DMS53 (cell line): ENCODE measurements at regions not wholly inside any gene's neighbourhood (a gene's known extent, or its start where the extent isn't known, plus 50 kb on each side); places are given as distances from the start of the nearest gene placed in this dataset.
"Not testable (repeated sequence)": the region's sequence is repeated elsewhere in the genome, so short reads cannot be mapped to it uniquely, and the experiment has no call there.

Experiments
- DNase-seq: peaks from one replicate; lab custom pipeline; 2025; lab: John Stamatoyannopoulos, UW

- DNase-seq = no peak
Observed at GRCh38 chr1:88544195-88544594, 139.9 kb upstream of the PKN2 start.

GRCh38 chr1:88549536-88549935 lies 134.5 kb upstream of the PKN2 start:
- peak; percentile 54 for DNase-seq

- DNase-seq = peak; percentile 51
Observed at GRCh38 chr1:88552226-88552625, 131.8 kb upstream of the PKN2 start.

GRCh38 chr1:88557014-88557413 lies 127.1 kb upstream of the PKN2 start:
- no peak for DNase-seq

- DNase-seq = no peak
Observed at GRCh38 chr1:88560621-88561020, 123.5 kb upstream of the PKN2 start.

- DNase-seq = no peak
Observed at GRCh38 chr1:88562991-88563390, 121.1 kb upstream of the PKN2 start.

GRCh38 chr1:88566615-88567387 lies 117.3 kb upstream of the PKN2 start:
- DNase-seq = no peak

GRCh38 chr1:88571506-88571905 lies 112.6 kb upstream of the PKN2 start:
- DNase-seq = no peak

DNA sequence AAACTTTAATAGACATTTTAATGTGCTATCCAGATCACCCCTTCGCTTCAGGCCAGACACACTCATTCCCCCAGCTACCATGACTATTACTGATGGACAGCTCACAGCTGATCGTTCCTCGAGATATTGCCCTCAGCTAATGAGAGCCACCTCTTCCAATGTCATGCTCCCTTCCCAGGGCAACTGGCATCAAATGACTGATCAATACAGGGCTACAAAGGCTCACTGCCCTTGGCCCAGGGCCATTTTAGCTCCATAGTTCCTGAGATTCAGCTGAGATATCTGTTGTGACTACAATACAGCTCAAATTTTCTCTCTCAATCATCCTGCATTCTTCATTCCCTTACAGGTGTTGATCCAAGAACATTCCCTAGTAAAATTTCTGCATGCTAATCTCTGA lies 104.5 kb upstream of the PKN2 start:
- no peak for DNase-seq

DNA sequence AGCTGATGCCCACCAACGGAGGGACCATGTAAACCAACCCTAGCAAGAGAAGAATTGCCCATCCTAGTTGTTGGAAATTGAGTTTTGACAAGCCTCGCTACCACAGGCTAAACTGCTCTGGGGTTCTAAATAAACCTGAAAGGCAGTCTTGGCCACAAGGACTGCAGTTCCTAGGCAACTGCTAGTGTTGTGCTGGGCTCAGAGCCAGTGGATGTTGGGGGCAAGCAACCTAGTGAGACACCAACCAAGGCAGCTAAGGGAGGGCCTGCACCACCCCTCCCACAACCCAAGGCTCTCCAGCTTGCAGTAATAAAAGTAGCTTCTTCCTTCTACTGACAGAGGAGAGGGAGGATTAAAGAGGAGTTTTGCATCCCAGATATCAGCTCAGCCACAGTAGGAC lies 102.4 kb upstream of the PKN2 start:
- DNase-seq = peak; percentile 47

GRCh38 chr1:88593358-88593757 lies 90.7 kb upstream of the PKN2 start:
- no peak for DNase-seq

GRCh38 chr1:88595355-88596002 lies 88.6 kb upstream of the PKN2 start:
- DNase-seq = peak; percentile 74

DNA sequence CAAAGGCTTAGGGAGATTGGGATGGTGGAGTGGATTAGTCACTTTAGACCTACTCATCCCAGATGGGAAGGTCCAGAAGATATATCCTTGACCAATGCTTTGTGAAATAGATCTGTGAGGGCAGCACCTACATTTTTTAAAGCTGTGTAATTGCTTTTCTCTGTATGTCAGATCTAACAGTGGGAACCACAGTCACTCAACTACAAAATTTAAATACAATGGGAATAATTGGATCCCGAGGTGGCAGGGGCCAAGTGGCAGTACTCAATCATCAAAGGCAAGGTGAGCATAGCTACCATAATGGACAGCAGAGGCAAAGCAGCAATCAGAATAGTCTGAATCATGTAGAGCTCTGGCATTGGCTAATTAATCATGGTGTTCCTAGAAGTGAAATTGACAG lies 86.1 kb upstream of the PKN2 start:
- not testable (repeated sequence) for DNase-seq

DNA sequence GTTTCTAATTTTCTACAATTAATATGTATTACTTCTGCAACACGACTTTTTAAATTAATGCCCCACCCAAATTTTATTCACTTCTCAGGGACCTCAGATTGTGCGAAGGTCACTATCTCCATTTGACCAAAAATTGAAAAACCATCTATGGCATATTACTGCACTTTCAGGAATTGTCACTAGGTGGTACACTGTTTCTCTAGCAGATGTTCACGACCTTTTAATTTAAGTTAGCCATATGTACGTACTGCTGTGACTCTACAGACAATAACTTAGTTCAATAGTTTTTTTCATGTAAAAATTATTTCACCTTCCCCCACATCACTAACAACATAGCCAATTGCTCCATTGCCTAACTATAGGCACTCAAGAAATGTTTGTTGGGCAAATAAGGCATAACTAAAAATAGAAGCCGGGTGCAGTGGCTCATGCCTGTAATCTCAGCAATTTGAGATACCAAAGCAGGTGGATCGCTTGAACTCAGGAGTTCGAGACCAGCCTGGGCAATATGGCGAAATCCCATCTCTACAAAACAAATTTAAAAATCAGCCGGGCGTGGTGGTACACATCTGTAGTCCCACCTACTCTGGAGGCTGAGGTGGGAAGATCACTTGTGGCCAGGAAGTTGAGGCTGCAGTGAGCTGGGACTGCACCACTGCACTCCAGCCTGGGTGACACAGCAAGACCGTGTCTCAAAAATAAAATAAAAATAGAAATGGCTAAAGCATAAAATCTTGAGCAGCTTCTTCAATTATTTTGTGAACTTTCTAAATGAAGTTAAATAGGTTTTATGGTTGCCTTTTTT lies 75.7 kb upstream of the PKN2 start:
- peak; percentile 92 for DNase-seq

DNA sequence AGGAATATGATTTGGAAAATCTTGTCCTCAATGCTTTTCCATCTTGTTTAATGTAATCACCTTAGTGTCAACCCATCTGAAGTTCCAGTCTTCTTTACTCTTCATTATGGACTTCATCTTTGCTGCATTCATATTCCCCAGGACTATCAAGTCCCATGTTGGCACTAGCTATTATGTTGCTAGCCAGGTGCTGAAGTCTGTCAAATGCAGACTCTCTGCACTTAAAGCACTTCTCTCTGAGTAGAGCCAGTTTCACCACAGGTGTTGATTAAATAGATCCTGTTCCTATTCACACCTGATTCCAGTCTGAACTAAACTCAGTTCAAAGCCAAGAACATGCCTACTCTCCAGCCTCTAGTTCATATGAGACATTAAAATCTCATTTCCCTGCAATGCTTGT lies 75.0 kb upstream of the PKN2 start:
- peak; percentile 97 for DNase-seq

DNA sequence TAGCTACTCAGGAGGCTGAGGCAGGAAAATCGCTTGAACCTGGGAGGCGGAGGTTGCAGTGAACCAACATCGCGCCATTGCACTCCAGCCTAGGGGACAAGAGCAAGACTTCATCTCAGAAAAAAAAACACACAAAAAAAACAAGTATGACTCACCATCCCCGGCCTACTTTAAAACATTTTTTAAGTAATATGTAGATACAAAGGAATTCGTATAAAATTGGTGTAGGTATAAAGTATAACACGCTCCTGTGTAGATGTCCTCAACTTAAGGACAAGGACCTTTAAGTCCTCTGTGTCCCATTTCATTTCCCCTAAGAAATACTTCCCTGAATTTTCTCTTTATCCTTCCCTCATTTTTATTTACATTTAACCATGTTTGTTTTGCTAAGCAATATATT lies 73.4 kb upstream of the PKN2 start:
- peak; percentile 64 for DNase-seq

DNA sequence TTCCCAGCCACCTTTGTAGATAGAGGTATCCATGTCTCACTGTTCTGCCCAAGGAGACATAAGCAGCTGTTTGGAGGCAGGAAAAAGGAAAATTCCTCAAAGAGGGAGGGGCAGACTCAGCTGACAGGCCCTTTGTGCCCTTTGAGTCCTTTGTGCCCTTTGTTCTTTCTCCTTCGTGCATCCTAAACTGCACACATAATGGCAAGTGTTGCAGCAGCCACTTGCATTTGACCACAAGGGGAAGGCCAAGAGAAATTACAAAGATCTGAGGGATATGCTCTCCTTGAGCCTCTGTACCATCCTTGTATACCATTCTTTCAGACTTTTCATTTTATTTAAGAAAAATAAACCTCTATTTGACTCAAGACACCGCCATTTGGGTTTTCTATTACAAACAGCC lies 71.8 kb upstream of the PKN2 start:
- peak; percentile 97 for DNase-seq

DNA sequence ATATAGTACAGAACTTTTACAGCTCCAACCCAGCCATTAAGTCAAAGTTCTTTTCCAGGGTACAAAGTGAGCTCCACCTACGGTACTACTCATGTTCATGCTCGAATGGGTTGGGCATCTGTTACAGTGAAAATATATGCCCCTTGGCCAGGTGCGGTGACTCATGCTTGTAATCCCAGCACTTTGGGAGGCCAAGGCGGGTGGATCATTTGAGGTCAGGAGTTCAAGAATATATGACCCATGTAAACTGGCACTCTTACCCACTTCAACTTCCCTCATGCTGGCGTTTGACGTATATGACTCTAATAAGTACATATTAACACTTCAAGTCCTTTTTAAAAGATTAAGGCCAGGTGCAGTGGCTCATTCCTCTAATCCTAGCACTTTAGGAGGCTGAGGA lies 71.3 kb upstream of the PKN2 start:
- DNase-seq = peak; percentile 100

DNA sequence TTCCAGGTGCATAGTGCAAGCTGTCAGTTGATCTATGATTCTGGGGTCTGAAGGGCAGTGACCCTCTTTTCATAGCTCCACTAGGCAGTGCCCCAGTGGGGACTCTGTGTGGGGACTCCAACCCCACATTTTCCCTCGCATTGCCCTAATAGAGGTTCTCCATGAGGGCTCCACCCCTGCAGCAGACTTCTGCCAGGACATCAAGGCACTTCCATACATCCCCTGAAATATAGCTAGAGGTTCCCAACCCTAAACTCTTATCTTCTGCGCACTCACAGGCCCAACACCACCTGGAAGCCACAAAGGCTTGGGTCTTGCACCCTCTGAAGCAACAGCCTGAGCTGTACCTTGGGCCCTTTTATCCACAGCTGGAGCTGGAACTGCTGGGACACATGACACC lies 65.7 kb upstream of the PKN2 start:
- peak; percentile 62 for DNase-seq

DNA sequence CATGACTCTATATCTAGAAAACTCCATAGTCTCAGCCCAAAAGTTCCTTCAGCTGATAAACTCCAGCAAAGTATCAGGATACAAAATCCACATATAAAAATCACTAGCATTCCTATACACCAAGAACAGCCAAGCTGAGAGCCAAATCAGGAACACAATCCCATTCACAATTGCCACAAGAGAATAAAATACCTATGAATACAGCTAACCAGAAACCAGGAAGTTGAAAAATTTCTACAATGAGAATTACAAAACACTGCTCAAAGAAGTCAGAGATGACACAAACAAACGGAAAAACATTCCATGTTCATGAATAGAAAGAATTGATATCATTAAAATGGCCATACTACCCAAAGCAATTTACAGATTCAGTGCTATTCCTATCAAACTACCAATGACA lies 61.0 kb upstream of the PKN2 start:
- DNase-seq = not testable (repeated sequence)
